Brain microvascular endothelial cell (primary cell): ENCODE measurements at regions not wholly inside any gene's neighbourhood (a gene's known extent, or its start where the extent isn't known, plus 50 kb on each side); places are given as distances from the start of the nearest gene placed in this dataset.

Experiments used
- DNase-seq: peaks from one replicate; pipeline ENCODE4 v3.0.0-alpha.2; 2020
- H3K27ac ChIP-seq: fragments of 250-450 bp; sonication (Bioruptor Pico); 2 replicates; pipeline ENCODE4 v1.5.1; 2020; ENCODE audit warnings: mild to moderate bottlenecking, moderate library complexity
- H3K27me3 ChIP-seq: fragments of 250-450 bp; sonication (Bioruptor Pico); replicated peaks from 2 replicates; pipeline ENCODE4 v1.5.1; 2020; ENCODE audit warnings: mild to moderate bottlenecking
- H3K36me3 ChIP-seq: fragments of 250-450 bp; sonication (Bioruptor Pico); replicated peaks from 2 replicates; pipeline ENCODE4 v1.5.1; 2020; ENCODE audit warnings: mild to moderate bottlenecking
- H3K4me3 ChIP-seq: 2 replicates; pipeline ENCODE4 v1.5.1; 2011; ENCODE audit warnings: low read depth, mild to moderate bottlenecking, control low read depth, low read length, moderate library complexity
- in situ Hi-C: cut with HindIII; loops from 2 replicates; pipeline ENCODE4 v1.10.0; 2017; ENCODE audit warnings: low sequenced_read_pairs, low pct_ligation_motif_present
- TF ChIP-seq, protein P1 (sequence below): IDR thresholded peaks from 2 replicates; pipeline ENCODE4 v1.5.1; 2011; ENCODE audit warnings: low read depth, mild to moderate bottlenecking, moderate library complexity, low read length, control low read depth, inconsistent platforms; ENCODE audit errors: missing control alignments

DNA sequence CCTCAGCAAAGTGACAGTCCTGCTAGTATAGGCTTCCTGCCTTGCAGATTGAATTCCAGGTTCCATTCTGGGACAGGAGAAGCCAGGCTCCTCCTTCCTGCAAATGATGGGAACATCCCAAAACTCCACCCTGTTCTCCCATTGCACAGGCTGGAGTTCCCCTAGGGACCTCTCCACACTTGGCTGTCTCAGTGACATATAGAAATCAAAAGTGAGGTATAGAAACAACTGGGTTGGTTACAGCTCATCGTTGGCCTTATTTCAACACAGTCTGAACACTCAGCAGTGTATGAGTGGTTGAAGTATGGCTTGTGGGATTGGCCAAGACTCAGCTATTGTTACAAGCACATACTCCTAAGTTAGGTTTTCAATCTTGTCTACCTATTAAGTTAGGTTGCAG lies 157.8 kb upstream of the FTMT start:
- in situ Hi-C loops = no loop called here
- no peaks in the 10 kb centered on the region for H3K36me3 ChIP-seq
- no peak for DNase-seq
- no peak overlapping the region for H3K27ac ChIP-seq
- H3K27me3 ChIP-seq = no peaks in the 10 kb centered on the region
- H3K4me3 ChIP-seq = no peak overlapping the region
- TF ChIP-seq, protein P1, sequence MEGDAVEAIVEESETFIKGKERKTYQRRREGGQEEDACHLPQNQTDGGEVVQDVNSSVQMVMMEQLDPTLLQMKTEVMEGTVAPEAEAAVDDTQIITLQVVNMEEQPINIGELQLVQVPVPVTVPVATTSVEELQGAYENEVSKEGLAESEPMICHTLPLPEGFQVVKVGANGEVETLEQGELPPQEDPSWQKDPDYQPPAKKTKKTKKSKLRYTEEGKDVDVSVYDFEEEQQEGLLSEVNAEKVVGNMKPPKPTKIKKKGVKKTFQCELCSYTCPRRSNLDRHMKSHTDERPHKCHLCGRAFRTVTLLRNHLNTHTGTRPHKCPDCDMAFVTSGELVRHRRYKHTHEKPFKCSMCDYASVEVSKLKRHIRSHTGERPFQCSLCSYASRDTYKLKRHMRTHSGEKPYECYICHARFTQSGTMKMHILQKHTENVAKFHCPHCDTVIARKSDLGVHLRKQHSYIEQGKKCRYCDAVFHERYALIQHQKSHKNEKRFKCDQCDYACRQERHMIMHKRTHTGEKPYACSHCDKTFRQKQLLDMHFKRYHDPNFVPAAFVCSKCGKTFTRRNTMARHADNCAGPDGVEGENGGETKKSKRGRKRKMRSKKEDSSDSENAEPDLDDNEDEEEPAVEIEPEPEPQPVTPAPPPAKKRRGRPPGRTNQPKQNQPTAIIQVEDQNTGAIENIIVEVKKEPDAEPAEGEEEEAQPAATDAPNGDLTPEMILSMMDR = no peak

DNA sequence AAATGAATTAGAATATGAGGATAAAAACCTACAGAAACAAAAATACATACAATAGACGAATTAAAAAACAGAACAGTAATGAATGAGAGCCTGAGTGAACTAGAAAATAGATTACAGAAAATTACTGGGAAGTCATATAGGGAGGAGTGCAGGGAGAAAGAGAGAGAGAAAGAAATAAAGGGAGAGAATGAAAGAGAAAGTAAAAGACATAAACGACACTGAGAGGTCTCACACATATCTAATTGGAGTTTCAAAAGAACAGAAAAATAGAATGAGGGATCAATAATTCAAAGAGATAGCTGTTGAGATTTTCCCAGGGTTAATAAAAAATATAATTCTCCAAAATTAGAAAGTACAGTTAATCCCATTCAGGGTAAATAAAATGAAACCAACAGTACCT lies 156.4 kb upstream of the FTMT start:
- no peak overlapping the region for H3K4me3 ChIP-seq
- in situ Hi-C loops = no loop called here
- TF ChIP-seq, protein P1 = no peak
- no peak overlapping the region for H3K27ac ChIP-seq
- H3K27me3 ChIP-seq = no peaks in the 10 kb centered on the region
- H3K36me3 ChIP-seq = no peaks in the 10 kb centered on the region
- DNase-seq = no peak

DNA sequence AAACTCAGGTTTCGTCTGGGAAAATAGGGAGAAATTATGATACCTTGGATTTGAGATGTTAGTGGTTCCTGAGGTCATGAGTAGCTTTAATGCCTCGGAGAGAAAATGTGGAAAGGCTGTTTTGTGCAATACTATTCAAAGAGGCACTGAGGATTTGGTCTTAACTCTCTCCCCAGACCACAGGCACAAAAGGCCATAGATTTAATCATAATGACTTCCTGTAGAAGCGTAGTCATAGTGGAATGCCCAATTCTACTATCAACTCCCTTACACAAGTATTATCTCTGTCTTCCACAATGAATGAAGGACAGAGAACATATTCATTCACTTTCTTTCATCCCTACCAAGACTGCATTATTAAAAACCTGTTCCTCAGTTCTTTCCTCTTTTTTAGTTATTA lies 153.0 kb upstream of the FTMT start:
- in situ Hi-C loops = no loop called here

DNA sequence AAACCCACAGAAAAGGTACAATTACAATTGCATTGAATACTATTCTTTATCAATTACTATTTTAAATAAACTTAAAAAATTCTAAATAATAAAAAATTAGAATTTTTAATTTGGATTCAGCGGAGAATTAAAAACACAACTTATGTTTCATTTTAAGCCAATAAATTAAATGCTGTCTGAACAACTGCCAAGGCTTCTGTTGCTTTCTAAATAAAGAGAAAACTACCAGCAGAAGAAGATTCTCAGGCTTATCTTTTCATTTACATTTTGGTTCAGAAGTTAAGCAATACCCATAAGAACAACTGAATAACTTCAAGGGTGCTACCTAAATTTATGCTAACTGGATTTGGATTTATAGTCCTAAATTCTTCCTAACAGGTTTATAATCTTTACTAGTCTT lies 150.0 kb upstream of the FTMT start:
- no peak for DNase-seq
- no peaks in the 10 kb centered on the region for H3K27me3 ChIP-seq
- no peak overlapping the region for H3K4me3 ChIP-seq
- no peaks in the 10 kb centered on the region for H3K36me3 ChIP-seq
- in situ Hi-C loops = no loop called here
- TF ChIP-seq, protein P1 = no peak
- H3K27ac ChIP-seq = no peak overlapping the region

More for the DNA sequence above, 153.0 kb upstream of the FTMT start:
- H3K27me3 ChIP-seq = no peaks in the 10 kb centered on the region
- no peak overlapping the region for H3K4me3 ChIP-seq
- H3K36me3 ChIP-seq = no peaks in the 10 kb centered on the region
- TF ChIP-seq, protein P1 = no peak
- DNase-seq = no peak
- H3K27ac ChIP-seq = no peak overlapping the region

DNA sequence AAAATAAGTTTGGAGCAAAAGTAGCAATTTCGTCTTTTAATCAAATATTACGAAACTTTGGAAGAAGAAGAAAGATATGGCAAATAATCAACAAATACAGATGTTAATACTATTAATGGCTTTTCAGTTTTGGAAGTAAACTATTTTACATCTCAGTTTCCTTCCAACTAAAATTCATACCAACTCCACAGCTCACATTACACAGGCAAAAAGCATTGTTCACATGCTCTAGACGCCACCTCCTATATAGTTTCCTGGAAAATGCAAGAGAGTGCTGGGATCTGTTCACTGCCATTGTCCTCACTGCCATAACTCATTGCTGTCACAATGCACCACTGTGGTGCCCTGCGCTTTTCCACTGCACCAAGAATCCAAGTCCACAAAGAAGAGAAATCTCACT lies 149.0 kb upstream of the FTMT start:
- Histone ChIP-seq H3K36me3 (no peaks in the 10 kb centered on the region), H3K4me3 (no peak overlapping the region), H3K27ac (no peak overlapping the region), H3K27me3 (no peaks in the 10 kb centered on the region)
- in situ Hi-C loops = no loop called here
- DNase-seq = no peak
- TF ChIP-seq, protein P1 = no peak

DNA sequence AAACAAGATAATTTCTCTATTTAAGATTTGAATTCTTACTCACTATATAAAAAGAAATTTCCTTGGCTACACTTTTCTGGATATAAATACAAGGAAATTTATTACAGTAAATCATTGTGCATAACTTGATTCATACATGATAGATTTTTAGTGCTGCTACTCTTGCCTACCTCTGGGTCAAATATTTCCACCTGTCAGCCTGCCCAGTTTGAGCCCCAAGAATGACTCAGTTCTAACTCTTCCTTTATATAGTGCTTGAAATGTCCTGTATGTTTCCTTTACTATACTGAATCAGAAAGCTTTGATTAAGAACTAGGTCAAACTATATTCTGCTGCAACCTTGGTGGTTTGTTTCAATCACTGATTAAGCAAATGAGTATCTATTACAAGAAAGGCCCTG lies 147.4 kb upstream of the FTMT start:
- Histone ChIP-seq H3K27me3 (no peaks in the 10 kb centered on the region), H3K4me3 (no peak overlapping the region), H3K36me3 (no peaks in the 10 kb centered on the region), H3K27ac (no peak overlapping the region)
- DNase-seq = no peak
- TF ChIP-seq, protein P1 = no peak
- in situ Hi-C loops = no loop called here
